IMR-90 (cell line): ENCODE measurements at regions not wholly inside any gene's neighbourhood (a gene's known extent, or its start where the extent isn't known, plus 50 kb on each side); places are given as distances from the start of the nearest gene placed in this dataset.

ENCODE experiments used
- ATAC-seq: fragments of 200-7000 bp; cut with Tn5 transposase; 2 replicates; pipeline ENCODE4 v1.9.1; 2020; ENCODE audit warnings: low read depth, mild to moderate bottlenecking, moderate library complexity
- BruUV-seq: library from RNA; stranded (reverse); fragments of 400-500 nt; replicated peaks from 2 replicates; lab custom pipeline; 2021; lab: Mats Ljungman, UMichigan
- CTCF ChIA-PET: fragments of 300-600 bp; formaldehyde crosslinking; extraction: SDS; loops from one replicate; lab custom pipeline; 2021; ENCODE audit warnings: antibody characterized with exemption; lab: Yijun Ruan, JAX
- POLR2A ChIA-PET: fragments of 300-600 bp; sonication (Branson Sonifier 250); formaldehyde crosslinking; loops from one replicate; lab custom pipeline; 2022; ENCODE audit warnings: antibody characterized with exemption; ENCODE audit not compliant: unreplicated experiment; lab: Charles Lee
- DNase-seq: peaks from one replicate; pipeline ENCODE4 v3.0.0; 2013
- H2AFZ ChIP-seq: replicated peaks from 2 replicates; pipeline ENCODE3; 2013; ENCODE audit warnings: low read length, mild to moderate bottlenecking; ENCODE audit not compliant: poor library complexity
- H2AK5ac ChIP-seq: 2 replicates; pipeline ENCODE4 v1.6.1; 2013; ENCODE audit warnings: low read depth, low read length, inconsistent platforms
- H2AK9ac ChIP-seq: replicated peaks from 2 replicates; pipeline ENCODE3; 2013; ENCODE audit warnings: mild to moderate bottlenecking, low read depth, low read length, moderate library complexity; ENCODE audit not compliant: poor library complexity
- H2BK120ac ChIP-seq: 2 replicates; pipeline ENCODE4 v1.6.1; 2013; ENCODE audit warnings: low read depth, low read length, inconsistent platforms
- H2BK15ac ChIP-seq: 3 replicates; pipeline ENCODE4 v1.6.1; 2013; ENCODE audit warnings: low read depth, low read length, inconsistent platforms
- H2BK20ac ChIP-seq: 2 replicates; pipeline ENCODE4 v1.6.1; 2013; ENCODE audit warnings: low read depth, mild to moderate bottlenecking, inconsistent platforms, low read length, moderate library complexity
- H2BK5ac ChIP-seq: 2 replicates; pipeline ENCODE4 v1.6.1; 2013; ENCODE audit warnings: mild to moderate bottlenecking, low read depth, low read length, inconsistent platforms; ENCODE audit not compliant: poor library complexity, severe bottlenecking
- H3K14ac ChIP-seq: replicated peaks from 2 replicates; pipeline ENCODE4 v1.6.1; 2013; ENCODE audit warnings: low read depth, low read length, inconsistent platforms
- H3K18ac ChIP-seq: 2 replicates; pipeline ENCODE4 v1.6.1; 2013; ENCODE audit warnings: low read depth, low read length, control low read depth
- H3K23ac ChIP-seq: 2 replicates; pipeline ENCODE4 v1.6.1; 2013; ENCODE audit warnings: low read depth, low read length, inconsistent platforms
- H3K27ac ChIP-seq: 2 replicates; pipeline ENCODE4 v1.5.1; 2013; ENCODE audit warnings: mild to moderate bottlenecking, control low read depth, low read length; ENCODE audit not compliant: insufficient read depth
- H3K27me3 ChIP-seq: 2 replicates; pipeline ENCODE4 v1.6.1; 2013; ENCODE audit warnings: low read length; ENCODE audit not compliant: control insufficient read depth, insufficient read depth
- H3K36me3 ChIP-seq: 2 replicates; pipeline ENCODE4 v1.6.1; 2013; ENCODE audit warnings: low read length, mixed read lengths; ENCODE audit not compliant: control insufficient read depth, insufficient read depth
- H3K4ac ChIP-seq: 2 replicates; pipeline ENCODE4 v1.6.1; 2013; ENCODE audit warnings: low read depth, low read length, inconsistent platforms
- H3K4me1 ChIP-seq: 2 replicates; pipeline ENCODE4 v1.6.1; 2013; ENCODE audit warnings: low read length, mixed read lengths; ENCODE audit not compliant: control insufficient read depth, insufficient read depth
- H3K4me2 ChIP-seq: 2 replicates; pipeline ENCODE4 v1.6.1; 2013; ENCODE audit warnings: low read depth, mild to moderate bottlenecking, control low read depth, low read length, moderate library complexity
- H3K4me3 ChIP-seq: 2 replicates; pipeline ENCODE4 v1.5.1; 2013; ENCODE audit warnings: low read depth, mild to moderate bottlenecking, control low read depth, low read length, moderate library complexity; ENCODE audit not compliant: insufficient read depth
- H3K56ac ChIP-seq: 2 replicates; pipeline ENCODE4 v1.6.1; 2013; ENCODE audit warnings: low read length, inconsistent platforms; ENCODE audit not compliant: insufficient read depth; ENCODE audit errors: extremely low read depth
- H3K79me1 ChIP-seq, 2 experiments: 2 replicates each; pipeline ENCODE4 v1.6.1; 2013; ENCODE audit warnings: low read length in 2 of 2, inconsistent platforms in 1 of 2, low read depth in 1 of 2
- H3K9ac ChIP-seq: 2 replicates; pipeline ENCODE4 v1.6.1; 2013; ENCODE audit warnings: low read depth, low read length, control low read depth
- H3K9me1 ChIP-seq: 2 replicates; pipeline ENCODE4 v1.6.1; 2013; ENCODE audit warnings: low read length, inconsistent platforms; ENCODE audit not compliant: insufficient read depth
- H3K9me3 ChIP-seq: 2 replicates; pipeline ENCODE4 v1.6.1; 2013; ENCODE audit warnings: low read length; ENCODE audit not compliant: control insufficient read depth, insufficient read depth
- H4K20me1 ChIP-seq: 2 replicates; pipeline ENCODE4 v1.6.1; 2013; ENCODE audit warnings: low read length, inconsistent platforms; ENCODE audit not compliant: insufficient read depth
- H4K5ac ChIP-seq: 2 replicates; pipeline ENCODE4 v1.6.1; 2013; ENCODE audit warnings: mild to moderate bottlenecking, low read depth, low read length, control low read depth
- H4K8ac ChIP-seq, 2 experiments: 2 replicates each; pipeline ENCODE4 v1.6.1; 2013; ENCODE audit warnings: low read depth in 2 of 2, low read length in 2 of 2, control low read depth in 1 of 2, inconsistent platforms in 1 of 2
- H4K91ac ChIP-seq: 2 replicates; pipeline ENCODE4 v1.6.1; 2013; ENCODE audit warnings: low read depth, low read length, inconsistent platforms; ENCODE audit not compliant: insufficient read depth
- BHLHE40 ChIP-seq: fragments of 150-350 bp; IDR thresholded peaks from 2 replicates; pipeline ENCODE4 v1.6.1; 2016; ENCODE audit warnings: mild to moderate bottlenecking, low read depth, low read length
- CEBPB ChIP-seq: IDR thresholded peaks from 2 replicates; pipeline ENCODE4 v1.6.1; 2012; ENCODE audit warnings: low read depth, low read length, improper control_type of control experiment
- CHD1 ChIP-seq: IDR thresholded peaks from 2 replicates; pipeline ENCODE4 v1.6.1; 2012; ENCODE audit warnings: low read depth, low read length, improper control_type of control experiment
- FOS ChIP-seq: fragments of 150-350 bp; IDR thresholded peaks from 2 replicates; pipeline ENCODE4 v1.6.1; 2016; ENCODE audit warnings: low read depth, low read length
- MAFK ChIP-seq: IDR thresholded peaks from 2 replicates; pipeline ENCODE4 v1.6.1; 2012; ENCODE audit warnings: low read depth, low read length, improper control_type of control experiment
- MAZ ChIP-seq: IDR thresholded peaks from 2 replicates; pipeline ENCODE4 v1.6.1; 2012; ENCODE audit warnings: low read depth, mild to moderate bottlenecking, low read length, improper control_type of control experiment, moderate library complexity, borderline replicate concordance
- MXI1 ChIP-seq: IDR thresholded peaks from 2 replicates; pipeline ENCODE4 v1.6.1; 2012; ENCODE audit warnings: low read depth, mild to moderate bottlenecking, low read length, moderate library complexity, borderline replicate concordance
- NFE2L2 ChIP-seq: fragments of 150-350 bp; IDR thresholded peaks from 2 replicates; pipeline ENCODE4 v1.6.1; 2016; ENCODE audit warnings: low read depth, mild to moderate bottlenecking, low read length
- POLR2A ChIP-seq: IDR thresholded peaks from 2 replicates; pipeline ENCODE4 v1.6.1; 2012; ENCODE audit warnings: mild to moderate bottlenecking, low read depth, low read length
- RAD21 ChIP-seq: IDR thresholded peaks from 2 replicates; pipeline ENCODE4 v1.6.1; 2012; ENCODE audit warnings: low read length, improper control_type of control experiment
- RCOR1 ChIP-seq: IDR thresholded peaks from 2 replicates; pipeline ENCODE4 v1.6.1; 2012; ENCODE audit warnings: mild to moderate bottlenecking, low read length, improper control_type of control experiment; ENCODE audit not compliant: insufficient replicate concordance
- RFX5 ChIP-seq: IDR thresholded peaks from 2 replicates; pipeline ENCODE4 v1.8.0; 2012; ENCODE audit warnings: low read depth, mild to moderate bottlenecking, low read length, moderate library complexity
- SMC3 ChIP-seq: fragments of 150-350 bp; IDR thresholded peaks from 2 replicates; pipeline ENCODE4 v1.6.1; 2016; ENCODE audit warnings: low read depth, mild to moderate bottlenecking, antibody characterized with exemption, low read length, moderate library complexity
- WGBS, 2 experiments: methylation state at CpG; one replicate each; pipeline versions ENCODE4 v1.1.5 to v1.1.7; 2013; ENCODE audit warnings: missing lambda C conversion rate in 2 of 2; ENCODE audit not compliant: insufficient read length in 1 of 2; ENCODE audit errors: extremely low coverage in 2 of 2; 5-methylcytosine and 5-hydroxymethylcytosine counted together
- dilution Hi-C: fragments of 300-500 bp; cut with HindIII; formaldehyde crosslinking; loops from one replicate; pipeline ENCODE4 v1.14.3; 2018; ENCODE audit warnings: low sequenced_read_pairs; ENCODE audit not compliant: unreplicated experiment
- in situ Hi-C: fragments of 300-500 bp; cut with MboI; formaldehyde crosslinking; loops from 3 replicates; pipeline ENCODE4 v1.14.3; 2019; ENCODE audit warnings: low sequenced_read_pairs, inconsistent platforms, mixed read lengths
- intact Hi-C: fragments of 100-400 bp; cut with micrococcal nuclease; formaldehyde crosslinking; loops from 2 replicates; pipeline ENCODE4 v1.10.0; 2022
- TF ChIP-seq, protein P1 (sequence below): fragments of 150-350 bp; IDR thresholded peaks from 2 replicates; pipeline ENCODE4 v1.6.1; 2017; ENCODE audit warnings: mild to moderate bottlenecking, antibody characterized with exemption, low read length, low read depth
- TF ChIP-seq, protein P2 (sequence below): fragments of 150-350 bp; IDR thresholded peaks from 2 replicates; pipeline ENCODE4 v1.6.1; 2016; ENCODE audit warnings: low read depth, mild to moderate bottlenecking, low read length, moderate library complexity, borderline replicate concordance
- TF ChIP-seq, protein P3 (sequence below): conservative IDR thresholded peaks from 2 replicates; pipeline ENCODE4 v1.5.1; 2012; ENCODE audit warnings: mild to moderate bottlenecking, low read depth, low read length, improper control_type of control experiment

DNA sequence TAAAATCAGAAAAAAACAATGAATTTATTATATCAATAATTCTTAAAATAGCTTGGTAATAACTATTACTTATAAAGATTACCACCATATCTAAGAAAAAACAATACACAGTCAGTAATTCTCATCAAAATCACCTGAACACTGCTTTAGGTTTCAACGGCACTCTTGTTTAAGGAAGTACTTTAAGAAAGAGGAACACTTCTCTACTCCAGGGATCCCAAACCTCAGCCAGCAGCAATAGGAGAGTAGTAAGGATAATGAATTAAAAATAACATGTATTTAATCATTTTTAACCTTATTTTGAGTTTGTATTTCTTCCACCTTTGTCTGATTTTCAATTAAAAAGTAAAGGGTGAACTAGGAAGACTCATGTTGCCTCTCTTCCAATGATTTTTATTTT is 494.0 kb upstream of the NR2F2 start:
- Histone ChIP-seq H3K18ac (no peak overlapping the region), H3K9me1 (peaks cover 6% of the 10 kb centered on the region), H4K91ac (no peak overlapping the region), H4K8ac (no peak overlapping the region), H3K56ac (no peak overlapping the region), H2BK120ac (no peak overlapping the region), H3K14ac (no peak overlapping the region), H2BK5ac (no peak overlapping the region), H2BK20ac (no peak overlapping the region), H4K5ac (no peak overlapping the region), H3K23ac (no peak overlapping the region), H3K9me3 (no peaks in the 10 kb centered on the region), H3K27ac (no peak overlapping the region), H2AK9ac (no peak overlapping the region), H2AK5ac (no peak overlapping the region), H3K4me3 (no peak overlapping the region), H2AFZ (no peak overlapping the region), H3K36me3 (no peaks in the 10 kb centered on the region), H3K4me1 (peaks cover 12% of the 10 kb centered on the region), H3K4me2 (no peak overlapping the region), H3K9ac (no peak overlapping the region), H3K27me3 (no peaks in the 10 kb centered on the region), H3K79me1 (no peaks in the 10 kb centered on the region), H3K4ac (no peak overlapping the region), H2BK15ac (no peak overlapping the region), H4K20me1 (no peaks in the 10 kb centered on the region)
- no peak for TF ChIP-seq MAFK
- no peak for TF ChIP-seq RFX5
- no peak for TF ChIP-seq CEBPB
- TF ChIP-seq SMC3: no peak
- no peak for TF ChIP-seq FOS
- TF ChIP-seq, protein P1, sequence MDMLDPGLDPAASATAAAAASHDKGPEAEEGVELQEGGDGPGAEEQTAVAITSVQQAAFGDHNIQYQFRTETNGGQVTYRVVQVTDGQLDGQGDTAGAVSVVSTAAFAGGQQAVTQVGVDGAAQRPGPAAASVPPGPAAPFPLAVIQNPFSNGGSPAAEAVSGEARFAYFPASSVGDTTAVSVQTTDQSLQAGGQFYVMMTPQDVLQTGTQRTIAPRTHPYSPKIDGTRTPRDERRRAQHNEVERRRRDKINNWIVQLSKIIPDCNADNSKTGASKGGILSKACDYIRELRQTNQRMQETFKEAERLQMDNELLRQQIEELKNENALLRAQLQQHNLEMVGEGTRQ: no peak
- TF ChIP-seq, protein P2, sequence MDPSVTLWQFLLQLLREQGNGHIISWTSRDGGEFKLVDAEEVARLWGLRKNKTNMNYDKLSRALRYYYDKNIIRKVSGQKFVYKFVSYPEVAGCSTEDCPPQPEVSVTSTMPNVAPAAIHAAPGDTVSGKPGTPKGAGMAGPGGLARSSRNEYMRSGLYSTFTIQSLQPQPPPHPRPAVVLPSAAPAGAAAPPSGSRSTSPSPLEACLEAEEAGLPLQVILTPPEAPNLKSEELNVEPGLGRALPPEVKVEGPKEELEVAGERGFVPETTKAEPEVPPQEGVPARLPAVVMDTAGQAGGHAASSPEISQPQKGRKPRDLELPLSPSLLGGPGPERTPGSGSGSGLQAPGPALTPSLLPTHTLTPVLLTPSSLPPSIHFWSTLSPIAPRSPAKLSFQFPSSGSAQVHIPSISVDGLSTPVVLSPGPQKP: no peak
- TF ChIP-seq CHD1: no peak
- no peak for TF ChIP-seq POLR2A
- no peak for TF ChIP-seq RCOR1
- TF ChIP-seq MXI1: no peak
- no peak for TF ChIP-seq BHLHE40
- TF ChIP-seq MAZ: no peak
- TF ChIP-seq, protein P3, sequence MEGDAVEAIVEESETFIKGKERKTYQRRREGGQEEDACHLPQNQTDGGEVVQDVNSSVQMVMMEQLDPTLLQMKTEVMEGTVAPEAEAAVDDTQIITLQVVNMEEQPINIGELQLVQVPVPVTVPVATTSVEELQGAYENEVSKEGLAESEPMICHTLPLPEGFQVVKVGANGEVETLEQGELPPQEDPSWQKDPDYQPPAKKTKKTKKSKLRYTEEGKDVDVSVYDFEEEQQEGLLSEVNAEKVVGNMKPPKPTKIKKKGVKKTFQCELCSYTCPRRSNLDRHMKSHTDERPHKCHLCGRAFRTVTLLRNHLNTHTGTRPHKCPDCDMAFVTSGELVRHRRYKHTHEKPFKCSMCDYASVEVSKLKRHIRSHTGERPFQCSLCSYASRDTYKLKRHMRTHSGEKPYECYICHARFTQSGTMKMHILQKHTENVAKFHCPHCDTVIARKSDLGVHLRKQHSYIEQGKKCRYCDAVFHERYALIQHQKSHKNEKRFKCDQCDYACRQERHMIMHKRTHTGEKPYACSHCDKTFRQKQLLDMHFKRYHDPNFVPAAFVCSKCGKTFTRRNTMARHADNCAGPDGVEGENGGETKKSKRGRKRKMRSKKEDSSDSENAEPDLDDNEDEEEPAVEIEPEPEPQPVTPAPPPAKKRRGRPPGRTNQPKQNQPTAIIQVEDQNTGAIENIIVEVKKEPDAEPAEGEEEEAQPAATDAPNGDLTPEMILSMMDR: no peak
- TF ChIP-seq RAD21: no peak
- TF ChIP-seq NFE2L2: no peak
- WGBS, 2 experiments: no CpG with 5 or more reads among the region's 1 CpG
- dilution Hi-C loops: no loop called here
- in situ Hi-C loops: no loop called here
- ChIA-PET CTCF (interaction anchor here (1.0 kb wide), 1 partner anchor 540 kb away, joined by 3 read pairs; no protein-coding TSS in a partner anchor), POLR2A (no interaction called here)
- intact Hi-C loops: no loop called here
- ATAC-seq: no peak
- no peak for DNase-seq
- no TSS peak for BruUV-seq
